ENCODE measurements at regions not wholly inside any gene's neighbourhood (a gene's known extent, or its start where the extent isn't known, plus 50 kb on each side); places are given as distances from the start of the nearest gene placed in this dataset.

- no peak for TF ChIP-seq GABPB1 (CRISPR knock-in tag; IDR thresholded peaks at IDR 0.05)
Observed at GRCh38 chr6:144999127-144999526, 714.0 kb downstream of the UTRN start (continued).

GRCh38 chr6:145003145-145003544, 718.0 kb downstream of the UTRN start:
- no peaks in the 10 kb centered on the region for H3K36me3 Mint-ChIP-seq
- no peak for DNase-seq (ENCODE audit: low spot score)
- no peak overlapping the region for H3K4me3 Mint-ChIP-seq
- peaks cover 16% of the 10 kb centered on the region for H3K9me3 Mint-ChIP-seq
- H3K27ac Mint-ChIP-seq, result no peak overlapping the region
- TF ChIP-seq GRHL2 (CRISPR knock-in tag; IDR thresholded peaks at IDR 0.05; ENCODE audit: insufficient replicate concordance, severe bottlenecking) (no peak), OVOL2 (CRISPR knock-in tag; IDR thresholded peaks at IDR 0.05; ENCODE audit: borderline replicate concordance) (no peak), RORB (CRISPR knock-in tag; IDR thresholded peaks at IDR 0.05) (no peak), E2F1 (CRISPR knock-in tag; IDR thresholded peaks at IDR 0.05) (no peak), ZNF121 (CRISPR knock-in tag; IDR thresholded peaks at IDR 0.05) (no peak), JAZF1 (CRISPR knock-in tag; IDR thresholded peaks at IDR 0.05) (no peak), E2F5 (CRISPR knock-in tag; IDR thresholded peaks at IDR 0.05) (no peak), SOX15 (CRISPR knock-in tag; IDR thresholded peaks at IDR 0.05) (no peak), FOXP1 (CRISPR knock-in tag; IDR thresholded peaks at IDR 0.05; ENCODE audit: borderline replicate concordance) (no peak)
- TF ChIP-seq, protein P1, sequence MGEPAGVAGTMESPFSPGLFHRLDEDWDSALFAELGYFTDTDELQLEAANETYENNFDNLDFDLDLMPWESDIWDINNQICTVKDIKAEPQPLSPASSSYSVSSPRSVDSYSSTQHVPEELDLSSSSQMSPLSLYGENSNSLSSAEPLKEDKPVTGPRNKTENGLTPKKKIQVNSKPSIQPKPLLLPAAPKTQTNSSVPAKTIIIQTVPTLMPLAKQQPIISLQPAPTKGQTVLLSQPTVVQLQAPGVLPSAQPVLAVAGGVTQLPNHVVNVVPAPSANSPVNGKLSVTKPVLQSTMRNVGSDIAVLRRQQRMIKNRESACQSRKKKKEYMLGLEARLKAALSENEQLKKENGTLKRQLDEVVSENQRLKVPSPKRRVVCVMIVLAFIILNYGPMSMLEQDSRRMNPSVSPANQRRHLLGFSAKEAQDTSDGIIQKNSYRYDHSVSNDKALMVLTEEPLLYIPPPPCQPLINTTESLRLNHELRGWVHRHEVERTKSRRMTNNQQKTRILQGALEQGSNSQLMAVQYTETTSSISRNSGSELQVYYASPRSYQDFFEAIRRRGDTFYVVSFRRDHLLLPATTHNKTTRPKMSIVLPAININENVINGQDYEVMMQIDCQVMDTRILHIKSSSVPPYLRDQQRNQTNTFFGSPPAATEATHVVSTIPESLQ (CRISPR knock-in tag; IDR thresholded peaks at IDR 0.05), result no peak
- TF ChIP-seq, protein P2, sequence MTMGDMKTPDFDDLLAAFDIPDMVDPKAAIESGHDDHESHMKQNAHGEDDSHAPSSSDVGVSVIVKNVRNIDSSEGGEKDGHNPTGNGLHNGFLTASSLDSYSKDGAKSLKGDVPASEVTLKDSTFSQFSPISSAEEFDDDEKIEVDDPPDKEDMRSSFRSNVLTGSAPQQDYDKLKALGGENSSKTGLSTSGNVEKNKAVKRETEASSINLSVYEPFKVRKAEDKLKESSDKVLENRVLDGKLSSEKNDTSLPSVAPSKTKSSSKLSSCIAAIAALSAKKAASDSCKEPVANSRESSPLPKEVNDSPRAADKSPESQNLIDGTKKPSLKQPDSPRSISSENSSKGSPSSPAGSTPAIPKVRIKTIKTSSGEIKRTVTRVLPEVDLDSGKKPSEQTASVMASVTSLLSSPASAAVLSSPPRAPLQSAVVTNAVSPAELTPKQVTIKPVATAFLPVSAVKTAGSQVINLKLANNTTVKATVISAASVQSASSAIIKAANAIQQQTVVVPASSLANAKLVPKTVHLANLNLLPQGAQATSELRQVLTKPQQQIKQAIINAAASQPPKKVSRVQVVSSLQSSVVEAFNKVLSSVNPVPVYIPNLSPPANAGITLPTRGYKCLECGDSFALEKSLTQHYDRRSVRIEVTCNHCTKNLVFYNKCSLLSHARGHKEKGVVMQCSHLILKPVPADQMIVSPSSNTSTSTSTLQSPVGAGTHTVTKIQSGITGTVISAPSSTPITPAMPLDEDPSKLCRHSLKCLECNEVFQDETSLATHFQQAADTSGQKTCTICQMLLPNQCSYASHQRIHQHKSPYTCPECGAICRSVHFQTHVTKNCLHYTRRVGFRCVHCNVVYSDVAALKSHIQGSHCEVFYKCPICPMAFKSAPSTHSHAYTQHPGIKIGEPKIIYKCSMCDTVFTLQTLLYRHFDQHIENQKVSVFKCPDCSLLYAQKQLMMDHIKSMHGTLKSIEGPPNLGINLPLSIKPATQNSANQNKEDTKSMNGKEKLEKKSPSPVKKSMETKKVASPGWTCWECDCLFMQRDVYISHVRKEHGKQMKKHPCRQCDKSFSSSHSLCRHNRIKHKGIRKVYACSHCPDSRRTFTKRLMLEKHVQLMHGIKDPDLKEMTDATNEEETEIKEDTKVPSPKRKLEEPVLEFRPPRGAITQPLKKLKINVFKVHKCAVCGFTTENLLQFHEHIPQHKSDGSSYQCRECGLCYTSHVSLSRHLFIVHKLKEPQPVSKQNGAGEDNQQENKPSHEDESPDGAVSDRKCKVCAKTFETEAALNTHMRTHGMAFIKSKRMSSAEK (CRISPR knock-in tag; IDR thresholded peaks at IDR 0.05; ENCODE audit: borderline replicate concordance), result no peak
- ChIA-PET POLR2A (interaction anchor here (0.6 kb wide), 1 partner anchor 39 kb away, joined by 6 read pairs; no protein-coding TSS in a partner anchor), CTCF (no interaction called here)
- H3K4me1 Mint-ChIP-seq, result peaks cover 25% of the 10 kb centered on the region
- peaks cover 39% of the 10 kb centered on the region for H3K27me3 Mint-ChIP-seq (ENCODE audit: low read depth)
- no peak for ATAC-seq

DNA sequence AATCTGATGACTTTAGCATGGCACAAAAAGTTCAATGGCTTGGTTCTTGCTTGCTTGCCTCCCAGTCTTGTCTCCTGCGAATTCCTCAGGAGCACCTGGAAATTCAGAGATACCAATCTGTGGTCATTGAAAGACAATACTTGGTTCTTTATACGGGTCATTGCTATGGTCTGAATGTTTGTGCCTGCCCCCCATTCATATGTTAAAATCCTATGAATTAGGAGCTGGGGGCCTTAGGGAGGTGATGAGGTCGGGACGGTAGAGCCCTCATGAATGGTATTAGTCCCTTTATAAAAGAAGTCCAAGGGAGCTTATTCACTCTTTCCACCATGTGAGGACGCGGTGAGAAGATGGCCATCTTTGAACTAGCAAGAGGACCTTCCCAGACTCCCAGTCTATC, 721.8 kb downstream of the UTRN start:
- H3K36me3 Mint-ChIP-seq, result peaks cover 3% of the 10 kb centered on the region; the same call in 1 of the 2 replicates
- H3K27me3 Mint-ChIP-seq (ENCODE audit: low read depth), result peaks cover 49% of the 10 kb centered on the region
- H3K9me3 Mint-ChIP-seq, result peaks cover 16% of the 10 kb centered on the region
- H3K4me1 Mint-ChIP-seq, result peaks cover 29% of the 10 kb centered on the region
- no peak for DNase-seq (ENCODE audit: low spot score)
- ChIA-PET POLR2A (no interaction called here), CTCF (no interaction called here)
- H3K4me3 Mint-ChIP-seq, result no peak overlapping the region
- ATAC-seq, result peak; percentile 94
- H3K27ac Mint-ChIP-seq, result no peak overlapping the region
- TF ChIP-seq HMGA2 (CRISPR knock-in tag; IDR thresholded peaks at IDR 0.05) (no peak), CDX4 (CRISPR knock-in tag; IDR thresholded peaks at IDR 0.05; ENCODE audit: borderline replicate concordance) (no peak), ZBTB21 (CRISPR knock-in tag; IDR thresholded peaks at IDR 0.05; ENCODE audit: borderline replicate concordance) (no peak), ZNF232 (CRISPR knock-in tag; IDR thresholded peaks at IDR 0.05) (no peak), IRF2 (CRISPR knock-in tag; IDR thresholded peaks at IDR 0.05; ENCODE audit: borderline replicate concordance, low read depth) (no peak), JAZF1 (CRISPR knock-in tag; IDR thresholded peaks at IDR 0.05) (no peak), SP1 (CRISPR knock-in tag; conservative IDR thresholded peaks at IDR 0.05) (no peak), E2F1 (CRISPR knock-in tag; IDR thresholded peaks at IDR 0.05) (no peak), FOXP1 (CRISPR knock-in tag; IDR thresholded peaks at IDR 0.05; ENCODE audit: borderline replicate concordance) (no peak), TP53 (CRISPR knock-in tag; IDR thresholded peaks at IDR 0.05) (no peak)
- TF ChIP-seq, protein P3, sequence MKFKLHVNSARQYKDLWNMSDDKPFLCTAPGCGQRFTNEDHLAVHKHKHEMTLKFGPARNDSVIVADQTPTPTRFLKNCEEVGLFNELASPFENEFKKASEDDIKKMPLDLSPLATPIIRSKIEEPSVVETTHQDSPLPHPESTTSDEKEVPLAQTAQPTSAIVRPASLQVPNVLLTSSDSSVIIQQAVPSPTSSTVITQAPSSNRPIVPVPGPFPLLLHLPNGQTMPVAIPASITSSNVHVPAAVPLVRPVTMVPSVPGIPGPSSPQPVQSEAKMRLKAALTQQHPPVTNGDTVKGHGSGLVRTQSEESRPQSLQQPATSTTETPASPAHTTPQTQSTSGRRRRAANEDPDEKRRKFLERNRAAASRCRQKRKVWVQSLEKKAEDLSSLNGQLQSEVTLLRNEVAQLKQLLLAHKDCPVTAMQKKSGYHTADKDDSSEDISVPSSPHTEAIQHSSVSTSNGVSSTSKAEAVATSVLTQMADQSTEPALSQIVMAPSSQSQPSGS (CRISPR knock-in tag; IDR thresholded peaks at IDR 0.05; ENCODE audit: borderline replicate concordance, low read depth), result no peak
- TF ChIP-seq, protein P4, sequence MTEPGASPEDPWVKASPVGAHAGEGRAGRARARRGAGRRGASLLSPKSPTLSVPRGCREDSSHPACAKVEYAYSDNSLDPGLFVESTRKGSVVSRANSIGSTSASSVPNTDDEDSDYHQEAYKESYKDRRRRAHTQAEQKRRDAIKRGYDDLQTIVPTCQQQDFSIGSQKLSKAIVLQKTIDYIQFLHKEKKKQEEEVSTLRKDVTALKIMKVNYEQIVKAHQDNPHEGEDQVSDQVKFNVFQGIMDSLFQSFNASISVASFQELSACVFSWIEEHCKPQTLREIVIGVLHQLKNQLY (CRISPR knock-in tag; IDR thresholded peaks at IDR 0.05), result no peak

Measured in WTC11 (cell line).